HUES64 (cell line): ENCODE measurements at regions not wholly inside any gene's neighbourhood (a gene's known extent, or its start where the extent isn't known, plus 50 kb on each side); places are given as distances from the start of the nearest gene placed in this dataset.

Source experiments
- H3K27ac ChIP-seq: 2 replicates; pipeline ENCODE4 v1.7.0; 2013; ENCODE audit warnings: low read depth, low read length, inconsistent platforms
- H3K27me3 ChIP-seq: 2 replicates; pipeline ENCODE4 v1.6.1; 2013; ENCODE audit warnings: mild to moderate bottlenecking, low read length; ENCODE audit not compliant: insufficient read depth
- H3K36me3 ChIP-seq: 2 replicates; pipeline ENCODE4 v1.6.1; 2013; ENCODE audit warnings: mild to moderate bottlenecking, low read length; ENCODE audit not compliant: insufficient read depth
- H3K4me1 ChIP-seq: 2 replicates; pipeline ENCODE4 v1.6.1; 2013; ENCODE audit warnings: mild to moderate bottlenecking, low read length, moderate library complexity; ENCODE audit not compliant: insufficient read depth
- H3K4me3 ChIP-seq: 2 replicates; pipeline ENCODE4 v1.5.1; 2013; ENCODE audit warnings: mild to moderate bottlenecking, low read length, moderate library complexity
- H3K9ac ChIP-seq: 2 replicates; pipeline ENCODE4 v1.6.1; 2013; ENCODE audit warnings: mild to moderate bottlenecking, low read depth, low read length
- H3K9me3 ChIP-seq: 2 replicates; pipeline ENCODE4 v1.6.1; 2013; ENCODE audit warnings: low read depth, low read length; ENCODE audit not compliant: insufficient read depth
- WGBS: fragments of 150-250, 120-280 bp; methylation state at CpG from one replicate; pipeline ENCODE4 v1.1.7; 2013; ENCODE audit warnings: missing lambda C conversion rate; 5-methylcytosine and 5-hydroxymethylcytosine counted together

DNA sequence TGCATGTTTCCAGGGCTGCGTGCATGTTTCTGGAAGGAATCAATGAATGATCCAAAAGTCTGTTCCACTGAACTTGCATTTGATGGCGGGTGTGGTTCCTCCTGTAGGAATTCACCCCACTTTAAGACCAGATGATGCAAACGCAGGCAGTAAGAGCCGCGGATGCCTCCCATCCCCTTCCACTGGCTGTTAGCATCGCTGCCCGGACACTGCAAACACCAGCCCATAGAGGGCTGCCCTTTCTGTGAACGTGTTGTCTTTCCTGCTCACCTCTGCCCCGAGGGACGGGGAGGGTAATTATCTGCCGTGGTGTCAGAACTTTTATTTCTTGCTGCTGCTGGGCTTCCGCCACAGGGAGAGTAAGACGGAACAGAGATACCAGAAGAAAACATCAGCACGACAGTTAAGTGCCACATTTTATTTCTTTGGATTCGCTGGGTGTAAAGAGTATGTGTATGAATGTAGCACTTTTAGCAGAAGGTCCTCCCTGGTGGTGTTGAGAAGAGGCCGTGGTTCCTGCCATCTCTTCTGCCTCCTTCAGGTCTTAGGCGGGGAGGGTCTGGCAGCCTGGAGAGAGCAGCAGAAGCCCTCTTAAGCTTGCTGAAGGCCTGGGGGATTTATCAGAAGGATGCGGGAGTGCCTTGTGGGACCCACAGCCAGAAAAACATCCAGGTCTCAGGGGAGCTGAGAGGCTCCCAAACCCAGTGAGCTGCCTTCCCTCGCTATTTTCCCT, 53.2 kb upstream of the NECTIN1 start:
- no peak overlapping the region for H3K9ac ChIP-seq
- H3K9me3 ChIP-seq: no peaks in the 10 kb centered on the region
- WGBS: 77% methylated on average over 19 of the region's 19 CpGs
- no peaks in the 10 kb centered on the region for H3K27me3 ChIP-seq
- H3K36me3 ChIP-seq: no peaks in the 10 kb centered on the region
- no peak overlapping the region for H3K4me3 ChIP-seq
- H3K27ac ChIP-seq: no peak overlapping the region
- peaks cover 9% of the 10 kb centered on the region for H3K4me1 ChIP-seq

DNA sequence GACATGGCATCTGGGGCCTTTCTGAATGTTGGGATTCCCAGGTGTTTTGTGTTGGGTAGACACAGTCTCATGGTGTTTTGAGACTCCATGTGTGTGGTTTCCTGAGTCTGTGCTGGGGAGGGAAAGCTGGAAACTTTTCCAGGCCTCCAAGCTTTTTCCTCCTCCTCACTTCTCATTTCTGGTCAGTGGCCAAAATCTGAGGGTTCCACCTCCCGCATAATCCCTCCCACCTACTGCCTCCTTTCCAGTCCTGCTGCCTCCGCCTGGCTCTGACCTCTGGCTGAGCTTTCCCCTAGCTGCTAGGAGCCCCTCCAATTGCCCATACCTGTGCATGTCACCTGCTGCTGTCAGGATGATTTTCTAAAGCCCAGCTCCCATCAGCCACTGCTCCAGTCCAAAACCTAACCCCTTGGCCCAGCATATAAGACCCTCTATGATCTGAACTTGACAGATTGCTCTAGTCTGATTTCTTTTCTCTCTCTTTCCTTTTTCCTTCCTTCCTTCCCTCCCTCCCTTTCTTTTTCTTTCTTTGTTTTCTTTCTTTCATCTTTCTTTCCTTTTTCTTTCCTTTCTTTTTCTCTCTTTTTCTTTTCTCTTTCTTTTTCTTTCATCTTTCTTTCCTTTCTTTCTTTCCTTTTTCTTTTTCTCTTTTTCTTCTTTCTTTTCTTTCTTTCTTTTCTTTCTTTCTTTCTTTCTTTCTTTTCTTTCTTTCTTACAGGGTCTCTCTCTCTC, 51.4 kb upstream of the NECTIN1 start:
- Histone ChIP-seq H3K9ac (no peak overlapping the region), H3K4me1 (peaks cover 9% of the 10 kb centered on the region), H3K27ac (no peak overlapping the region), H3K4me3 (no peak overlapping the region), H3K36me3 (no peaks in the 10 kb centered on the region), H3K27me3 (no peaks in the 10 kb centered on the region), H3K9me3 (no peaks in the 10 kb centered on the region)
- WGBS: 79% methylated on average over 2 of the region's 2 CpGs

DNA sequence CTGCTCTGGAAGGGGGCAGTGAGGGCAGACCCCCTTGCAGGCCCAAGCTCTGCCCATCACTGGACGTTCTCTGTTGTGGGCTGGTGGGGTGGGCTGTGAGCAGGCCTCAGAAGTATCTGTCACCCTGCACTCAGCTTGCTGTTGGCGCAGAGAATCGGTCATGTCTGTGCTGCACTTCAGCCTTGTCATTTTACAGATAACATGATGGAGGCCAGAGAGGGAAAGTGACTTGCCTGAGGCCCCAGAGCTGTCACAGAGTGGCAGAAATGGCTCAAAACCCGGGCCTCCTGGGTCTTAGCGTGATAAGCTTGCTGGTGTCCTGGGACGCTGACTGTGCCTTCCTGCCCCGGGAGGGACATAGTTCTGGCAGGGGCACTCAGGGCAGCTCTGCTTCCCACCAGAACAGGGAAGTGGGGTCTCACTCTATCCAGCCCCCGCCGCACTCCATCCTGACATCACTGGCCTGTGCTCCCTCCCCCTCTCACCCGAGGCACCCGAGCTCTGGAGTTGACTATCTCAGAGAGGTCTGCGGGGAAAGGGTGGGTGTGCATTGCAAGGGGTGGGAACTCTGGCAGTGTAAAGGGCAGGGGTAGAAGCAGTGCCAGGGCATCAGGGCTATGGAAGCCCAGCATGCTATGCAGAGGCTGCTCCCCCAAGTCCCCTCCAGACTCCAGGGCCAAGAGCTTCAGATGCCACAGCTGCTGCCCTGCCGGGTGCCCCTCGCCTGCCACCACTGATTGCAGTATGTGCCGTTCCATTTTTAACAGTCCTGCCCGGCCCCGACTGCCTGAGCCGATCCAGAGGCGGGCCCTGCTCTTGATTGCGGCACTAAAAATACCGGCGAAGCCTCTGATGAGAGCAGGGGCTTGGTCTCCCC, 50.4 kb upstream of the NECTIN1 start:
- Histone ChIP-seq H3K4me1 (peaks cover 9% of the 10 kb centered on the region), H3K36me3 (no peaks in the 10 kb centered on the region), H3K9me3 (no peaks in the 10 kb centered on the region), H3K27ac (no peak overlapping the region), H3K4me3 (no peak overlapping the region), H3K27me3 (no peaks in the 10 kb centered on the region), H3K9ac (no peak overlapping the region)
- 83% methylated on average over 22 of the region's 22 CpGs for WGBS
